ENCODE measurements at regions not wholly inside any gene's neighbourhood (a gene's known extent, or its start where the extent isn't known, plus 50 kb on each side); places are given as distances from the start of the nearest gene placed in this dataset.

GRCh38 chr17:34169496-34169895, 85.6 kb upstream of the CCL2 start:
- TF ChIP-seq POLR2A (IDR thresholded peaks at IDR 0.05) (no peak), CTCF (IDR thresholded peaks at IDR 0.05) (no peak), EP300 (IDR thresholded peaks at IDR 0.05) (no peak)
